ENCODE measurements at regions not wholly inside any gene's neighbourhood (a gene's known extent, or its start where the extent isn't known, plus 50 kb on each side); places are given as distances from the start of the nearest gene placed in this dataset.

GRCh38 chr7:18413447-18413846, 82.1 kb upstream of the HDAC9 start:
- DNase-seq (ENCODE audit: low read depth) = no peak

GRCh38 chr7:18414885-18415284, 80.7 kb upstream of the HDAC9 start:
- no peak for DNase-seq (ENCODE audit: low read depth)

GRCh38 chr7:18416988-18417387, 78.6 kb upstream of the HDAC9 start:
- DNase-seq (ENCODE audit: low read depth) = no peak

- no peak for DNase-seq (ENCODE audit: low read depth)
Observed at GRCh38 chr7:18419456-18419855, 76.1 kb upstream of the HDAC9 start.

GRCh38 chr7:18420108-18420507, 75.4 kb upstream of the HDAC9 start:
- DNase-seq (ENCODE audit: low read depth) = no peak

GRCh38 chr7:18420748-18421147, 74.8 kb upstream of the HDAC9 start:
- no peak for DNase-seq (ENCODE audit: low read depth)

- DNase-seq (ENCODE audit: low read depth) = no peak
Observed at GRCh38 chr7:18421297-18422002, 74.1 kb upstream of the HDAC9 start.

GRCh38 chr7:18425227-18425626, 70.3 kb upstream of the HDAC9 start:
- DNase-seq (ENCODE audit: low read depth) = no peak

GRCh38 chr7:18425838-18426445, 69.6 kb upstream of the HDAC9 start:
- DNase-seq (ENCODE audit: low read depth) = no peak

GRCh38 chr7:18426564-18427226, 68.9 kb upstream of the HDAC9 start:
- DNase-seq (ENCODE audit: low read depth) = no peak

GRCh38 chr7:18429547-18429946, 66.0 kb upstream of the HDAC9 start:
- no peak for DNase-seq (ENCODE audit: low read depth)

GRCh38 chr7:18430810-18431209, 64.7 kb upstream of the HDAC9 start:
- DNase-seq (ENCODE audit: low read depth) = no peak

GRCh38 chr7:18434171-18434570, 61.4 kb upstream of the HDAC9 start:
- DNase-seq (ENCODE audit: low read depth) = no peak

- no peak for DNase-seq (ENCODE audit: low read depth)
Observed at GRCh38 chr7:18437101-18437500, 58.4 kb upstream of the HDAC9 start.

GRCh38 chr7:18440934-18441333, 54.6 kb upstream of the HDAC9 start:
- DNase-seq (ENCODE audit: low read depth) = no peak

- no peak for DNase-seq (ENCODE audit: low read depth)
Observed at GRCh38 chr7:18444826-18445225, 50.7 kb upstream of the HDAC9 start.

GRCh38 chr7:18445483-18445882, 50.1 kb upstream of the HDAC9 start:
- DNase-seq (ENCODE audit: low read depth) = no peak

All from stimulated activated CD8-positive, alpha-beta memory T cell treated with anti-CD3 and anti-CD28 coated beads, Interleukin-4, amount 100 ng/mL, for 24 hours (primary cell).